ENCODE measurements at regions not wholly inside any gene's neighbourhood (a gene's known extent, or its start where the extent isn't known, plus 50 kb on each side); places are given as distances from the start of the nearest gene placed in this dataset.

GRCh38 chr4:175469514-175469913, 342.6 kb downstream of the GPM6A start:
- H3K36me3 ChIP-seq (ENCODE audit: control insufficient read depth, insufficient read depth, low read length, severe bottlenecking), result no peaks in the 10 kb centered on the region
- peak overlapping the region; percentile 23 for H3K9ac ChIP-seq (ENCODE audit: low read length)
- no peaks in the 10 kb centered on the region for H3K4me1 ChIP-seq (ENCODE audit: control insufficient read depth, insufficient read depth, low read length)
- no peaks in the 10 kb centered on the region for H3K9me3 ChIP-seq (ENCODE audit: control insufficient read depth, low read length)
- DNase-seq (ENCODE audit: low read depth), result peak; percentile 62
- no peak overlapping the region for H3K4me3 ChIP-seq (ENCODE audit: low read length)
- H3K27me3 ChIP-seq (replicated peaks; ENCODE audit: control insufficient read depth, insufficient read depth, low read length), result no peaks in the 10 kb centered on the region

GRCh38 chr4:175470131-175470530, 341.9 kb downstream of the GPM6A start:
- H3K4me3 ChIP-seq (ENCODE audit: low read length), result no peak overlapping the region
- H3K4me1 ChIP-seq (ENCODE audit: control insufficient read depth, insufficient read depth, low read length), result no peaks in the 10 kb centered on the region
- H3K9me3 ChIP-seq (ENCODE audit: control insufficient read depth, low read length), result no peaks in the 10 kb centered on the region
- H3K9ac ChIP-seq (ENCODE audit: low read length), result no peak overlapping the region
- DNase-seq (ENCODE audit: low read depth), result peak; percentile 63
- no peaks in the 10 kb centered on the region for H3K36me3 ChIP-seq (ENCODE audit: control insufficient read depth, insufficient read depth, low read length, severe bottlenecking)
- H3K27me3 ChIP-seq (replicated peaks; ENCODE audit: control insufficient read depth, insufficient read depth, low read length), result no peaks in the 10 kb centered on the region

GRCh38 chr4:175480404-175480803, 331.7 kb downstream of the GPM6A start:
- Histone ChIP-seq H3K9me3 (ENCODE audit: control insufficient read depth, low read length) (no peaks in the 10 kb centered on the region), H3K4me1 (ENCODE audit: control insufficient read depth, insufficient read depth, low read length) (no peaks in the 10 kb centered on the region), H3K36me3 (ENCODE audit: control insufficient read depth, insufficient read depth, low read length, severe bottlenecking) (no peaks in the 10 kb centered on the region), H3K27me3 (replicated peaks; ENCODE audit: control insufficient read depth, insufficient read depth, low read length) (no peaks in the 10 kb centered on the region), H3K9ac (ENCODE audit: low read length) (no peak overlapping the region), H3K4me3 (ENCODE audit: low read length) (no peak overlapping the region)
- DNase-seq (ENCODE audit: low read depth), result no peak

GRCh38 chr4:175499735-175500352, 312.2 kb downstream of the GPM6A start:
- H3K9me3 ChIP-seq (ENCODE audit: control insufficient read depth, low read length), result peaks cover 7% of the 10 kb centered on the region
- H3K9ac ChIP-seq (ENCODE audit: low read length), result no peak overlapping the region
- H3K4me1 ChIP-seq (ENCODE audit: control insufficient read depth, insufficient read depth, low read length), result no peaks in the 10 kb centered on the region
- no peak overlapping the region for H3K4me3 ChIP-seq (ENCODE audit: low read length)
- no peak for DNase-seq (ENCODE audit: low read depth)
- no peaks in the 10 kb centered on the region for H3K27me3 ChIP-seq (replicated peaks; ENCODE audit: control insufficient read depth, insufficient read depth, low read length)
- no peaks in the 10 kb centered on the region for H3K36me3 ChIP-seq (ENCODE audit: control insufficient read depth, insufficient read depth, low read length, severe bottlenecking)

- H3K27me3 ChIP-seq (replicated peaks; ENCODE audit: control insufficient read depth, insufficient read depth, low read length), result no peaks in the 10 kb centered on the region
- H3K9ac ChIP-seq (ENCODE audit: low read length), result no peak overlapping the region
- H3K9me3 ChIP-seq (ENCODE audit: control insufficient read depth, low read length), result no peaks in the 10 kb centered on the region
- peak; percentile 54 for DNase-seq (ENCODE audit: low read depth)
- no peaks in the 10 kb centered on the region for H3K36me3 ChIP-seq (ENCODE audit: control insufficient read depth, insufficient read depth, low read length, severe bottlenecking)
- no peak overlapping the region for H3K4me3 ChIP-seq (ENCODE audit: low read length)
- H3K4me1 ChIP-seq (ENCODE audit: control insufficient read depth, insufficient read depth, low read length), result no peaks in the 10 kb centered on the region
Measured at GRCh38 chr4:175504318-175504717, 307.7 kb downstream of the GPM6A start.

GRCh38 chr4:175509320-175509719, 302.7 kb downstream of the GPM6A start:
- no peaks in the 10 kb centered on the region for H3K4me1 ChIP-seq (ENCODE audit: control insufficient read depth, insufficient read depth, low read length)
- no peak overlapping the region for H3K4me3 ChIP-seq (ENCODE audit: low read length)
- H3K27me3 ChIP-seq (replicated peaks; ENCODE audit: control insufficient read depth, insufficient read depth, low read length), result no peaks in the 10 kb centered on the region
- H3K36me3 ChIP-seq (ENCODE audit: control insufficient read depth, insufficient read depth, low read length, severe bottlenecking), result no peaks in the 10 kb centered on the region
- H3K9ac ChIP-seq (ENCODE audit: low read length), result no peak overlapping the region
- no peaks in the 10 kb centered on the region for H3K9me3 ChIP-seq (ENCODE audit: control insufficient read depth, low read length)
- no peak for DNase-seq (ENCODE audit: low read depth)

- H3K9me3 ChIP-seq (ENCODE audit: control insufficient read depth, low read length), result no peaks in the 10 kb centered on the region
- H3K4me3 ChIP-seq (ENCODE audit: low read length), result no peak overlapping the region
- no peak overlapping the region for H3K9ac ChIP-seq (ENCODE audit: low read length)
- DNase-seq (ENCODE audit: low read depth), result peak; percentile 12
- H3K36me3 ChIP-seq (ENCODE audit: control insufficient read depth, insufficient read depth, low read length, severe bottlenecking), result no peaks in the 10 kb centered on the region
- no peaks in the 10 kb centered on the region for H3K4me1 ChIP-seq (ENCODE audit: control insufficient read depth, insufficient read depth, low read length)
- no peaks in the 10 kb centered on the region for H3K27me3 ChIP-seq (replicated peaks; ENCODE audit: control insufficient read depth, insufficient read depth, low read length)
Measured at GRCh38 chr4:175511861-175512260, 300.2 kb downstream of the GPM6A start.

GRCh38 chr4:175514174-175514573, 297.9 kb downstream of the GPM6A start:
- Histone ChIP-seq H3K27me3 (replicated peaks; ENCODE audit: control insufficient read depth, insufficient read depth, low read length) (no peaks in the 10 kb centered on the region), H3K4me1 (ENCODE audit: control insufficient read depth, insufficient read depth, low read length) (no peaks in the 10 kb centered on the region), H3K4me3 (ENCODE audit: low read length) (no peak overlapping the region), H3K9me3 (ENCODE audit: control insufficient read depth, low read length) (no peaks in the 10 kb centered on the region), H3K36me3 (ENCODE audit: control insufficient read depth, insufficient read depth, low read length, severe bottlenecking) (no peaks in the 10 kb centered on the region), H3K9ac (ENCODE audit: low read length) (no peak overlapping the region)
- no peak for DNase-seq (ENCODE audit: low read depth)

GRCh38 chr4:175530655-175531054, 281.4 kb downstream of the GPM6A start:
- H3K36me3 ChIP-seq (ENCODE audit: control insufficient read depth, insufficient read depth, low read length, severe bottlenecking), result no peaks in the 10 kb centered on the region
- DNase-seq (ENCODE audit: low read depth), result peak; percentile 7
- no peak overlapping the region for H3K4me3 ChIP-seq (ENCODE audit: low read length)
- peaks cover 2% of the 10 kb centered on the region for H3K4me1 ChIP-seq (ENCODE audit: control insufficient read depth, insufficient read depth, low read length)
- no peak overlapping the region for H3K9ac ChIP-seq (ENCODE audit: low read length)
- H3K9me3 ChIP-seq (ENCODE audit: control insufficient read depth, low read length), result peaks cover 4% of the 10 kb centered on the region
- no peaks in the 10 kb centered on the region for H3K27me3 ChIP-seq (replicated peaks; ENCODE audit: control insufficient read depth, insufficient read depth, low read length)

- no peaks in the 10 kb centered on the region for H3K27me3 ChIP-seq (replicated peaks; ENCODE audit: control insufficient read depth, insufficient read depth, low read length)
- H3K36me3 ChIP-seq (ENCODE audit: control insufficient read depth, insufficient read depth, low read length, severe bottlenecking), result no peaks in the 10 kb centered on the region
- peak; percentile 67 for DNase-seq (ENCODE audit: low read depth)
- no peak overlapping the region for H3K9ac ChIP-seq (ENCODE audit: low read length)
- H3K4me1 ChIP-seq (ENCODE audit: control insufficient read depth, insufficient read depth, low read length), result peaks cover 2% of the 10 kb centered on the region
- peaks cover 4% of the 10 kb centered on the region for H3K9me3 ChIP-seq (ENCODE audit: control insufficient read depth, low read length)
- H3K4me3 ChIP-seq (ENCODE audit: low read length), result no peak overlapping the region
Measured at GRCh38 chr4:175531405-175532091, 280.5 kb downstream of the GPM6A start.

GRCh38 chr4:175536852-175537453, 275.1 kb downstream of the GPM6A start:
- DNase-seq (ENCODE audit: low read depth), result peak; percentile 90
- H3K4me3 ChIP-seq (ENCODE audit: low read length), result no peak overlapping the region
- no peaks in the 10 kb centered on the region for H3K4me1 ChIP-seq (ENCODE audit: control insufficient read depth, insufficient read depth, low read length)
- no peaks in the 10 kb centered on the region for H3K27me3 ChIP-seq (replicated peaks; ENCODE audit: control insufficient read depth, insufficient read depth, low read length)
- no peaks in the 10 kb centered on the region for H3K36me3 ChIP-seq (ENCODE audit: control insufficient read depth, insufficient read depth, low read length, severe bottlenecking)
- H3K9ac ChIP-seq (ENCODE audit: low read length), result peak overlapping the region; percentile 55
- H3K9me3 ChIP-seq (ENCODE audit: control insufficient read depth, low read length), result peaks cover 8% of the 10 kb centered on the region
